Suprapubic skin (tissue), 4 donors: ENCODE measurements at regions not wholly inside any gene's neighbourhood (a gene's known extent, or its start where the extent isn't known, plus 50 kb on each side); places are given as distances from the start of the nearest gene placed in this dataset.
A peak's percentile ranks its signal among the peaks of the same experiment; 100 is the strongest.

ENCODE experiments used
- DNase-seq, 2 donors: peaks; one replicate each; pipeline ENCODE4 v3.0.0-alpha.2; 2019; ENCODE audit warnings: low spot score in 2 of 2
- H3K27ac ChIP-seq: fragments of 200-600 bp; sonication (generic); one replicate; pipeline ENCODE4 v1.5.1; 2019
- H3K27me3 ChIP-seq: fragments of 200-600 bp; sonication (generic); one replicate; pipeline ENCODE4 v1.5.1; 2019
- H3K36me3 ChIP-seq: fragments of 200-600 bp; sonication (generic); one replicate; pipeline ENCODE4 v1.5.1; 2019
- H3K4me1 ChIP-seq: fragments of 200-600 bp; sonication (generic); one replicate; pipeline ENCODE4 v1.5.1; 2019
- H3K4me3 ChIP-seq: fragments of 200-600 bp; sonication (generic); one replicate; pipeline ENCODE4 v1.5.1; 2019; ENCODE audit warnings: mild to moderate bottlenecking
- H3K9me3 ChIP-seq: fragments of 200-600 bp; sonication (generic); one replicate; pipeline ENCODE4 v1.5.1; 2019
- CTCF ChIP-seq, 2 donors: fragments of 200-600 bp in 1 of 2; fragments of 450-650 bp in 1 of 2; sonication (generic) in 1 of 2; IDR thresholded peaks; one replicate each; pipeline ENCODE4 v1.5.1; 2016 to 2019; ENCODE audit warnings: antibody characterized with exemption in 2 of 2, mild to moderate bottlenecking in 1 of 2, moderate library complexity in 1 of 2
- EP300 ChIP-seq: sonication (generic); formaldehyde crosslinking; IDR thresholded peaks from one replicate; pipeline ENCODE4 v1.6.1; 2017; ENCODE audit warnings: antibody characterized with exemption
- POLR2A ChIP-seq, 2 donors: fragments of 450-650 bp; IDR thresholded peaks; one replicate each; pipeline ENCODE4 v1.6.1; 2017; ENCODE audit warnings: antibody characterized with exemption in 2 of 2, mild to moderate bottlenecking in 2 of 2, moderate library complexity in 2 of 2
- POLR2AphosphoS5 ChIP-seq, 3 donors: sonication (generic); formaldehyde crosslinking; IDR thresholded peaks; one replicate each; pipeline ENCODE4 v1.6.1; 2017; ENCODE audit warnings: antibody characterized with exemption in 3 of 3
- WGBS: methylation state at CpG from one replicate; pipeline ENCODE4 v1.1.5; 2018; 5-methylcytosine and 5-hydroxymethylcytosine counted together

- Histone ChIP-seq H3K9me3 (no peaks in the 10 kb centered on the region), H3K36me3 (no peaks in the 10 kb centered on the region), H3K4me3 (no peak overlapping the region), H3K27me3 (no peaks in the 10 kb centered on the region), H3K27ac (peak overlapping the region; percentile 7), H3K4me1 (peaks cover 15% of the 10 kb centered on the region)
- no peak for DNase-seq
- 61% methylated on average over 1 of the region's 1 CpG for WGBS
- TF ChIP-seq EP300 (no peak), POLR2AphosphoS5 (IDR thresholded peaks at IDR 0.05) (no peak), CTCF (IDR thresholded peaks at IDR 0.05) (no peak), POLR2A (IDR thresholded peaks at IDR 0.05) (no peak)
Observed at GRCh38 chr12:88642675-88643431, 62.6 kb upstream of the KITLG start.

GRCh38 chr12:88638966-88639760 is 58.9 kb upstream of the KITLG start:
- Histone ChIP-seq H3K4me3 (no peak overlapping the region), H3K9me3 (no peaks in the 10 kb centered on the region), H3K27me3 (no peaks in the 10 kb centered on the region), H3K4me1 (peaks cover 15% of the 10 kb centered on the region), H3K36me3 (no peaks in the 10 kb centered on the region), H3K27ac (peak overlapping the region; percentile 3)
- WGBS, result 32% methylated on average over 6 of the region's 6 CpGs
- no peak for TF ChIP-seq EP300
- TF ChIP-seq CTCF (IDR thresholded peaks at IDR 0.05), result no peak
- no peak for TF ChIP-seq POLR2A (IDR thresholded peaks at IDR 0.05)
- no peak for TF ChIP-seq POLR2AphosphoS5 (IDR thresholded peaks at IDR 0.05)
- no peak for DNase-seq

GRCh38 chr12:88638388-88638787 is 58.1 kb upstream of the KITLG start:
- Histone ChIP-seq H3K27me3 (no peaks in the 10 kb centered on the region), H3K27ac (no peak overlapping the region), H3K4me1 (peaks cover 15% of the 10 kb centered on the region), H3K9me3 (no peaks in the 10 kb centered on the region), H3K4me3 (no peak overlapping the region), H3K36me3 (no peaks in the 10 kb centered on the region)
- TF ChIP-seq POLR2AphosphoS5 (IDR thresholded peaks at IDR 0.05), result no peak
- TF ChIP-seq EP300, result no peak
- TF ChIP-seq CTCF (IDR thresholded peaks at IDR 0.05), result no peak
- TF ChIP-seq POLR2A (IDR thresholded peaks at IDR 0.05), result no peak
- 79% methylated on average over 3 of the region's 3 CpGs for WGBS
- DNase-seq, result no peak

GRCh38 chr12:88634008-88634407 is 53.7 kb upstream of the KITLG start:
- TF ChIP-seq EP300 (no peak), POLR2A (IDR thresholded peaks at IDR 0.05) (no peak), CTCF (IDR thresholded peaks at IDR 0.05) (no peak), POLR2AphosphoS5 (IDR thresholded peaks at IDR 0.05) (no peak)
- no peaks in the 10 kb centered on the region for H3K9me3 ChIP-seq
- H3K4me3 ChIP-seq, result no peak overlapping the region
- H3K36me3 ChIP-seq, result no peaks in the 10 kb centered on the region
- WGBS, result 45% methylated on average over 1 of the region's 1 CpG
- no peak overlapping the region for H3K27ac ChIP-seq
- DNase-seq, result no peak
- H3K4me1 ChIP-seq, result peaks cover 11% of the 10 kb centered on the region
- H3K27me3 ChIP-seq, result no peaks in the 10 kb centered on the region

GRCh38 chr12:88633312-88633711 is 53.0 kb upstream of the KITLG start:
- TF ChIP-seq POLR2A (IDR thresholded peaks at IDR 0.05) (no peak), POLR2AphosphoS5 (IDR thresholded peaks at IDR 0.05) (no peak), EP300 (no peak), CTCF (IDR thresholded peaks at IDR 0.05) (no peak)
- WGBS, result 52% methylated on average over 1 of the region's 1 CpG
- peaks cover 5% of the 10 kb centered on the region for H3K4me1 ChIP-seq
- H3K9me3 ChIP-seq, result no peaks in the 10 kb centered on the region
- no peak overlapping the region for H3K4me3 ChIP-seq
- no peak overlapping the region for H3K27ac ChIP-seq
- no peaks in the 10 kb centered on the region for H3K36me3 ChIP-seq
- H3K27me3 ChIP-seq, result no peaks in the 10 kb centered on the region
- DNase-seq, result no peak
